NAMALWA (cell line): ENCODE measurements at regions not wholly inside any gene's neighbourhood (a gene's known extent, or its start where the extent isn't known, plus 50 kb on each side); places are given as distances from the start of the nearest gene placed in this dataset.
A peak's percentile ranks its signal among the peaks of the same experiment; 100 is the strongest.

Source experiments
- DNase-seq: peaks from one replicate; pipeline ENCODE4 v3.0.0-alpha.2; 2015; ENCODE audit warnings: low spot score

DNA sequence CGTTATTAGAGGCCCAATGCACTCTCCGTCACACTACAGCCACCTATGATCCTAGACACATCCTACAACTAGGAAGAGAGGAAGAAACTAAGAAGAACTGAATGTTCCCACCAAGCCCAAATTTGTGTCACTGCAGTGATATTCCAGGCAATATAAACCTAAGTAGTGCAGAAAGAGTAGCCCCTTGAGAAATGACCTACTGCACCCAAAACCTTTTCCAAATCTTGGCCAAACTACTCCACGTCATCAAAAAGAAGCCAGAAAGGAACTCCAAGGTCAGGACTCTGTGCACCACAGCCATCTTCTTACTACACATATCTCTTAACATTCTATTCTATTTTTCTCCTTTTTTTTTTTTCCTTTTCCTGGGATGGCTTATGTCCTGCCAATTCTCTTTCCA lies 60.2 kb downstream of the ADAMTS1 start:
- no peak for DNase-seq

DNA sequence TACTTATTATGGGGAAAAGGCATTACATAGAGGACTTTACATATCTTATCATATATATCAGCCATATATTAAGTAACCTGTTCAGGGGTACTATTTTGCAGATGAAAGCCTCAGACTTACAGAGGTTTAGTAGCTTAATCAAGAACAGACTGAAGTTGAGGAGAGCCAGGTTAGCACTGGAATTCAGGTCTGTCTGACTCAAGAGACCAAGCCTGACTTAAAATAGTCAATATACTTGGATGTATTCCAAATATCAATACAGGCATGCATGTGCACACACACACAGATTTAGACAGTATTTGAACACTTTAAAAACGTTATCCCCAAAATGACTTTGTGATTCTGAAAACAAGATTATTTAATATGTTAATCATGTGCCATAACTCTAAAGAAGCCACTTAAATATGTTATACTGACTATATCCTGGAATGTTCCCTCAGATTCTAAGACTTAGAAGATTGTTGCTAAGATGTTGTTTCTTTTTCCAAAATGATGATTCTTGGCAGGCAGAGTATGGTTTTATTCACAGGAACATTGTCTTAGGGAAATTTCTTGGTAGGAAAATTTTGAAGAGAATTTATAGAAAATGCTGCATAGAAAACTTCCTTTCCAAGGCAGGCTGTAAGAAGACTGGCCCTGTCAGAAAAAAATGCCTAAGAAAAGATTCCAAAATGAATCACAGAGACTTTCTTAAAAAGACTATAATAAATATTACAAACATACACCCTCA lies 61.6 kb downstream of the ADAMTS1 start:
- no peak for DNase-seq

DNA sequence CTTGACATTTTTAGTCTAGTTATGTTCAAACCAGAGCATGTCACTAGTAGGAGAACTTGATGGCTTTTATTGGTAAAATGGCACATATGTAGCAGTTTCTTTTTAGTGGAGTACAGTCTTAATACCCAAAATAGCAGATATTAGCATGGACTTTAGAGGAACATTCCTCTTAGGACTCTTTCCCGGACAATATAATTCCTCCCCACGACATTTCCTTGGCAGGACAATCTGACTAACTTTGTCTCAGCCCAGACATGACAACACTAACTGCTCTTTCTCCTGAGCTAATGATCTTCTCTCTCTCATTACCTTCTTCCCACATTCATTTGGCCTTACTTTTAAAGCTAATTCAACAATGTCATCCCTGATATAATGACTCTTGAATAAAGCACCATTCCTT lies 62.5 kb downstream of the ADAMTS1 start:
- no peak for DNase-seq

DNA sequence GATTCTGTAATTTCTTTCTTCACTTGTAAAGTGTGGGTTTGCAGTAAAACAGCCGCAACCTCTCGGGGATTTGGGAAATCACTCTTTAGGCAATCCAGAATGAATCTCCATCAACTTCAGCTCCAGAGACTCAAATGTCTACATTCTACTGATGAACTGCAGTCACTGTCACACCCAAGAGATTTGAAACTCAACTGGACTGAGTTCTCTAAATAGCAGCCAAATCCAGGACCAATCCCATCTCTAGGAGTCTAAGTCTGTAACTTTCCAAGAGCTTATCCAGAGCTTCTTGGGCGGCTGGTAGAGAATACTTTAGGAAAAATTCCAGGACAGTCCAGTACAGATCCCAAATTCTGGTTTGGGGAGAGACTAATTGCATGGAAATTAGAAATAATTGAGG lies 62.9 kb downstream of the ADAMTS1 start:
- DNase-seq = no peak

DNA sequence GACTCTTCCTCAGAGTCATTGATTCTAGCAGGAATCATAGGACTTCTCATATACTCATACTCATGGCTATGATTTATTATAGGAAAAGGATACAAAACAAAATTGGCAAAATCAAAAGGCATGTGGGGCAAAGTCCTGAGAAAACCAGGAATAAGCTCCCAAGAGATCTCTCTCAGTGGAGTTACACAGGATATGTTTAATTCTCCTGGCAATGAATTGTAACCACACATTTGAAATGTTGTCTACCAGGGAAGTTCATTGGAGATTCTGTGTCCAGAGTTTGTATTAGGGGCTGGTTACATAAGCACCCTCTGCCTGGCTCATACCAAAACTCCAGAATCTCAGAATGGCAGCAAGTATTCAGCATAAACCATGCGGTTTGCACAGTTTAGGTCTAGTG lies 63.9 kb downstream of the ADAMTS1 start:
- no peak for DNase-seq

DNA sequence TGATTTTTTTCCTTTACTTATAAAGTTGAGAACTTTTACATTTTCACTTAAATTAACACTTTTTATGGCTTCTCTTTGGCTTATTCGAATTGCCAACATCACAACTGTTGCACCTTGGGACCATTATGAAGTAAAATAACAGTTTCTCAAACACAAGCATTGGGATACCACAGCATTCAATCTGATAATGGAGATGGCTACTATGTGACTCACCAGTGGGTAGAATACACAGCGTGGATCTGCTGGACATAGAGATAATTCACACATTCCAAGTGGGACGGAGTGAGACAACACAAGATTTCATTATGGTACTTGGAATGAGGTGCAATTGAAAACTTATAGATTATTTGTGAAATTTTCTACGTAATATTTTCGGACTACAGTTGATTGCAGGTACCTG lies 68.0 kb downstream of the ADAMTS1 start:
- DNase-seq = no peak

DNA sequence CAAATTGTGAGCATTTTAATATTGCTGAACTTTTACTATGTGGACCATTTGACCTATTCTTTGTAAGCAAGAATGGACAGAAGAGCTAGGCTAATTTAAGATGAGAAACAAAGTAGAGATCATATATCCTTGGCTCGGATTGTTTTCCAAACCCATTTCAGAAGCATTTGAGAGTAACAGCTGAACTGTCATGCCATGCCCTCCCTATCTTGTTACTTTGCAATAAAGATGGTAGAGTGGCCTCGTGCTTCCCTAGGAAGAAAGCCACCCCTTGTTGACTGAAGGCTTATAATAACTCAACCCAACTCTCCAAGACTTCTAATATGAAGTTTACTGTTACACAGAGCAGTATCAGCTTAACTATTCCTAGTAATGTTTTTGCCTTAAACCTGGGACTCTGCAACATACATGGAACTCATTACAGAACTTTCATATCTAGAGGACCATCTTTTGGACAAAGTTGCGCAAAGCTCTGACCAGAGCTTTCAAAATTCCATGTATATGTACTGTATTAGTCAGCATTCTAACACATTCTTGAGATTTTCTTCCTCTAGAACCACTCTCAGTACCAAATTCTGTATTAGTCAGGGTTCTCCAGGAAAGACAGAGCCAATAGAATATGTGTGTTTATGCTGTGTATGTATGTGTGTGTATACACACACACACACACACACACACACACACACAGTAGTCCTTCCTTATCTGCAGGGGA lies 68.7 kb downstream of the ADAMTS1 start:
- no peak for DNase-seq

DNA sequence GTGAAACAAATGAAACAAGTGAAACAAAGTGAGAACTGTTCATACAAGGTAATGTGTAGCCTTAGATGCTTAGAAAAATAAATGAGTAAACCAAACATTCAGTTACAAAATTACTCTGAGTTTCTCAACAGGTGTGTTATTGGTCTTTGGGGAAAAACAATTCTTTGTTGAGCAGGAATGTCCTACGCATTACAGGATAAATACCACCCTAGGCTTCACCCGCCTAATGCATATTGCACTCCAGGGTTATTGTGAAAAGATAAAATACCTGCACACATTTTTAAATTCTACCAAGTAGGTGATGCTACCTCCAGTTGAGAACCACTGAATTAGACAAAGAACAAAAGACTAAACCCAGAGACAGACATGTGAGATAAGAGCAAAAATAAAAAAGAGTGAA lies 72.2 kb downstream of the ADAMTS1 start:
- DNase-seq = no peak

DNA sequence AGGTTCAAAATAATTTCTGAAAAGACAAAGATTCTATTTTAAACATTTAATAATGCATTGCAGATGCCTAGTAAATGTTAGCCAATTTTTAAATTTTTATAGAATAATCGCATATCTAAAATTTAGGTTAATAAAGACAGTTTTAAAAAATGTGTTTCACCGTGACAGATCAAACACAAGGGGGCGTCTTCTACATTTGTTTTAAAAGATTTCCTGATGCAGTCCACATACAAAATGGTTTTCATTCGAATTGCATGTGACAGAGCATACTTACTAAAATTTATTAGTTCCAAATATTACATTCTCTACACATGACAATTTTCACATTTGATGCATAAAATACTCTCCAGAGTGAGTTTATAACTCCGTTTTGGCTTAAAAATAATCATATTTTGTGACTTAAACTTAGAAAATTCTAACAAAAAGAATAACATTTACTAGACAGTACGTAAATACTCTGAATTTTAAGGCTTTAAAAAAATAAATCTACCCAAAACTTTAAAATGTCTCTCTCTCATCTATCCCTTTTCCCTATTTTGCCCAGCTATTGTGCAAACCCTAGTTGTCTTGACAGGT lies 75.5 kb downstream of the ADAMTS1 start:
- peak; percentile 44 for DNase-seq

DNA sequence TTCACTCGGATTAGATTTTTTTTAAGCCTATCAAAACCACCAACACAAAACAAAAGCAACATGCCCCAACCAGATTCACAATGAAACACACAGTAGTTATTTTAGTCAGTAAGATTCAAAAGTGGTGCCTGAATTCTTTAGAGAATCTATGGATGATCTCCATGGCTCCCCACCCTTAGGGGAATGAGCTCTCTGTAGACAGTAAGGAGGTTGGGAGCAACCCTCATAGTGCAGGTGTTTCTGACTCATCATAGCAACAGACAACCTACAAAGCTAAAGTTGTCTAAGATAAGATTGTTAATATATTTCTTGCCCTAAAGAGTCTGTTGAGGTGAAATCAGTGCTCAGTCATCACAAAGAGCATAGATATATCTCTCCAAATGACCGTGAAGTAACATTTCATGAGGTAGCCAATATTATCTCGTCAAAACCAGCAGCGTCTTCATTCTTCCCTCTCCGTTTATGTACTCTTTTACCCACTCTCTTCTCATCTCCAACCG lies 78.3 kb downstream of the ADAMTS1 start:
- no peak for DNase-seq

DNA sequence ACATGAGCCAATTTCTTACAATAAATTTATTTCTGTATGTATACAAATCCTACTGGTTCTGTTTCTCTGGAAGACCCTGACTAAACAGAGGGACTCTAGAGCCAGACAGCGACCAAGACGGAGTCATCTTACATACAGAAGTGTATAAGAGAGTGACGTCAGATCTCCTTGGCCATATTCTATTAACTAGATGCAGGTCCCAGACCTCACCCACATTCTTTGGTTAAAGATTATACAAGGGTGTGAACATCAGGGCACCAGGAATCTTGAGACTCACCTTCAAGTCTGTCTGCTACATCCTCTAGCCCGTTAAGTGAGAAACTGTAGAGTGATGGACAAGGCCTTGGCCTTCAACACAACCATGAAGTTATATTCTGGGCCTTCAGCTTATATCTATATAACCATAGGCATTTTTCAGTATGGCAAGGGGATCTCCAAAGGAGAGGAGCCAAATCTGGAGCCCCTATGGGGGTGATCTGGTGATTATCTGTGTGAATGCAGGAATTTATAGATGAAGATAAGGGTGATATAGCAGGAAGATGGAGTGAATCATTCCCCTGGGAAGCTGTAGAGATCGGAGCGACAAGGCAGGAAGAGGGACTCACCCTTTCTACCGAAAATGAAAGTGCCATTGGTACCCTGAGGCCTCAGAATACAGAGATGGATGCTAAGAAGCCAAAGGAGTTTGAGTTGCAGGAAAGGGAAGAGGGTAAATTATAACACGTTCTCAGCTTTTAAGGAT lies 83.9 kb downstream of the ADAMTS1 start:
- no peak for DNase-seq

DNA sequence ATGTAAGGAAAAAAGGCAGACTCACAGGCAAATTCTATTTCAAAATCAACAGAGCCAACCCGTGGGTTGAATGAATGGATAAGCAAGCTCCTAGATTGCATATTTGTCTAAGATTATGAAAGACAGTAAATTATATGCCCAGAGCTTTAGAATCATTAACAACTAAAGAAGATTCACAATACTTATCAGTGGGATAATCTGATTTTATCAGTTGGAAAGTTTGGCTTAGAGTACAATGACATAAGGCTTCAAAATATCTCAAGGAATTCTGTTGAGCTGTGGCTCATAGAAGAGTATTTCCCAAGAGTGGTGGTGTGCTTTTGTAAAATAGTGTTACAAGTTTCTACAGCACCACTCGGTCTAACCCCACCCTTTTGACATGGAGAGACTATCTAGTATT lies 85.5 kb downstream of the ADAMTS1 start:
- DNase-seq = no peak

DNA sequence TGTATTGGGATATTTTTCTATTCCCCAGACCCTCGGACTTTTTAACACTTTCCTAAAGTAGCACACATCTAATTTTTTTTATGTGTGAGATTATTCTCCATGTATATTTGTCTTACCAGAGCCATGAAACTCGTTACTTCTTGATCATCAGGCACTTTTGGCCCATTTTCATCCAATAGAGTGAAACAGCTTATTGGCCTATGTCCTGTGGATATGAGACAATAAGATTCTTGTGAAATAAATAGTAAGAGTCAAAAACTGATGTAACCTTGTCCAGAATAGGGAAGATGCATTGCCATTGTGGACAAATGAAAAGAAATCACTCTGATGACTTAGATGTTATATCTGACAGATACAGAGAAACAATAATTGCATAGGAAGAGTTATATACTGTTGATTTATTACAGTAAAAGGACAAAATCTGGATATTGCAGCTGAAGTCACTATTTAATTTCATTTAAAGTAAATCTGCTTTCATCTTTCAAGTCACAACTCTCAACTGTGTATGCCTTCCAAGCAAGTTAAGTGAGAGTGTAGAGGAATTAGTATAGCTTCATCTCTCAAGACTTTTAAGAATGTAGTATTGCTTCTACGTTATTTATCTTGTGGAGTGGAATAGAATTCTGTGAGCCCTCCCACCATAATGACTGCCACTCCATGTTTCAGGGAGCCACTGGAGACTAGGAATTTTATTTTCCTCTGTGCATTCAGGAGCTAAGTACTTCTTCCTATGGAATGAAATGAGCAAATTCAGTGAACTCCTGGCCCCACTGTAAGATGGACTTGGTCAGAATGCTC lies 86.9 kb downstream of the ADAMTS1 start:
- DNase-seq = no peak

DNA sequence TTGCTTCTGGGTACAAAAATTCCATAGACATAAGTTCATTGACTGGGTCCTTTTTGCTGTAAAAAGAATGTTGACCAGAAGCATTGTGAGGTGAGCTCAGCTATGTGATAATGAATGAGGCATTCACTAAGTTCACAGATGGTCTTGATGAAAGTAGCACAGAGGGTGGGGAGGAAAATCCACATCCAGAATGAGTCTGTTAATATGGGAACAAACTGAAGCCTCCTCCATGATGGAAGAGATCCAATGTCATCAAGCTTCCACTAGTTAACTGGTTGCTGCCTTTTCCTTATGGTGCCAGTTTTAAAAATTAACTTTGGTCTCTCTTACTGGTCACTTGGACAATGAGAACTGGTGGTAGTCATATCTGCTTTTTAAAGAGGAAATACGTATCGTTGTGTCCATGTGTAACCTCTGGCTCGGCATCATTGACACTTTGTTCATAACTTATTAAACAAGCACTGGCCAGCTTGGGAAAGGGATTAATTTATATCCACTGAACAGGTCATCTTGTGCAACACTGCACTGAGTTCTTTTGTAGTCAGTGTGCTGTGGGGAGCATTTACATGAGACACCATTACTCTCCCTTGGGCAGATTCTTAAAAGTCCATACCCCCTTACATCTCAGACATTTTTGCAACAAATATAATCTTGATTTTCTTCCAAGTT lies 88.6 kb downstream of the ADAMTS1 start:
- DNase-seq = no peak

DNA sequence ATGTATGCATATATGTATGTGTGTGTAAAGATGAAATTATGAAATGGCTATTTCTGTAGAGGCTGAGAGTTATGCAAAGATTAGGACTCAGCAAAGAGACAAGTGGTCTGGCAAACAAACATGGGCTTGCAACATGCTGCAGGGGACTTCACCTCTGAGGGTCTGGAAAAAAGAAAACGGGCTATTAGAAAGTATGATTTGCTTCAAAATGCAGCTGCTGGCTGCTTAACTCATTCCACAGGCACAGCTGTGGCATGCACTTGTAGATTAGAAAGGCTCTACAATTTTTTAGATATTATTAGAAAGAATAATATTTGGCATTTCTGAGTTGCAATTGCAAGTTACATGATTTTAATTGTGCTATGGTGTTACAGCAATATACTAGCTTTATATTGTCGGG lies 90.4 kb downstream of the ADAMTS1 start:
- no peak for DNase-seq

DNA sequence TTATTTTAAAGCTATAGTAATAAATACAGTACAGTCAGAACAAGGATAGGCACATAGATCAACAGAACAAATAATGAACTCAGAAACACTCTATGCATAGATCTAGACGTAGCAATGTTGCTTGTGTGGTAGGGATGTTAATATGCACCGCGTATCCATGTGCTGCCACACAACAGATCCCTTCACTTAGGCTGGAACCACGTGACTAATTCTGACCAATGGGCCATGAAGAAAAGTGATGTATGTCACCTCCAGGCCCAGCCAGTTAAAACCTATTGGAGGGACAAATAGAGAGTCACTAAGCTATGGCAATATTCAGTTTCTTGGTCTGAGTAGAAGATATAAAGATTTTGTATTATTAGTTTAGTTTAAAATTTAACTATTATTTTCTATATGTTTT lies 91.4 kb downstream of the ADAMTS1 start:
- peak; percentile 39 for DNase-seq

DNA sequence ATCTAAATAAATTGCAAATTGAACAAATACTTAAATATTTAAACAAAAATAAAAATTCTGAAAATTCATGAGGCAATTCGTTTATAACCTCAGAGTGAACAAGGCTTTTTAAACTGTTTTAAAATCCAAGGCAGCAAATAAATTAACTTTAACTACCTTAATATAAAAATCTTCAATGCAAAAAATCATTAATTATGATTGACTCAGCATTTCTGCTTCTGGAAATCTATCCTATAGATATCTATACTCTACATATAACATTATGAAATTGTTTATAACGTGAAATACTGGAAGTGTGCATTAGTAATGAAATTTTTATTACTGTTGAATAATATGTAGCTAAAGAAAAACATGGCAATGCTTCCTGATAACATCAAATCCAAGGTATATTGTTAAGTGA lies 92.4 kb downstream of the ADAMTS1 start:
- no peak for DNase-seq

DNA sequence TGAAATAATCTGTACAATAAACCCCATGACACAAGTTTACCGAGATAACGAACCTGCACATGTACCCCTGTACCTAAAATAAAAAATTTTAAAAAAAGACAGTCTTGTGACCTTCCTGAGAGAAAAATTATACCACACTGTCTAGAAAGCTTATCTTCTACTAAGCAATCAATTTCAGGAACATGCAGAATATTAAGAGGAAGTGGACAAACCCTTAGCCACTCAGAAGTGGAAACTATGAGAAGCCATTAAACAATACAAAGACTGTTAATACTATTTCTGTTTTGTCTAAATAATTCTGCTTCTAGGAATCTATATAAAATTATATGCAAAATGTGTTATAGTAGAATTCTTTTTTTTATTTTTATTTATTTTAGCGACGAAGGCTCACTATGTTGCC lies 93.9 kb downstream of the ADAMTS1 start:
- DNase-seq = no peak

DNA sequence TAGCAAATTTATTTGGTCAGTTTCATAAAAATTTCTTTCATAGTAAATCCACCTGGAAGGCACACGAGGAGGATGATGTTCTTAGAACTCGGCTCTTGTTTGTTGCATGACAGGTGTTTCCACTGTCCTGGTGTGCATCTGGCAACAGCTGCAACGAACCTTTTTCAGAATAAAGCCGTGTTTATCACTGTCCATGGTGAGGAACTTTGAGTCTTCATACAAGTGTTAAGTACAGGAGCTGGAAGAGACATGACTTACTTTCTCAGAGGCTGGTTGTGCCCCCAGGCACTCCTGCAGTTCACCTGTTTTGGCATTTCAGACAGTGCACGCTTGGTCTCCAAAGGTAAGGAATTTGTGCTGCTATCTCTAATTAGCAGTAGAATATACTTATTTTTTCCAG lies 97.1 kb downstream of the ADAMTS1 start:
- no peak for DNase-seq

DNA sequence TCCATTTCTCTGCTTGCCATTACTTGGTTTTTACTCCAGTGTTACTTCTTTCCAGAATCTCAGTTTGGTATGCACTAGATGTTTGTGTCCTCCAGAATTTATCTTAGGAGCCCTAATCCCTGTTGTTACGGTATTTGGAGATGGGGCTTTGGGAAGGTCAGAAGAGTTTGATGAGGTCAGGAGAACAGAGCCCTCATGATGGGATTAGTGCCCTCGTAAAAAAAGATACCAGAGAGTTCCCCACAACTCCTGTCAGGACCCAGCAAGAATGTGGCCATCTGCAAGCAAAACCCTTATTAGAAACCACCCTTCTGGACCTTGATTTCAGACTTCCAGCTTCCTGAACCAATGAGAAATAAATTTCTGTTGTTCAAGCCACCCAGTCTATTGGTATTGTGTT lies 98.0 kb downstream of the ADAMTS1 start:
- DNase-seq = no peak

DNA sequence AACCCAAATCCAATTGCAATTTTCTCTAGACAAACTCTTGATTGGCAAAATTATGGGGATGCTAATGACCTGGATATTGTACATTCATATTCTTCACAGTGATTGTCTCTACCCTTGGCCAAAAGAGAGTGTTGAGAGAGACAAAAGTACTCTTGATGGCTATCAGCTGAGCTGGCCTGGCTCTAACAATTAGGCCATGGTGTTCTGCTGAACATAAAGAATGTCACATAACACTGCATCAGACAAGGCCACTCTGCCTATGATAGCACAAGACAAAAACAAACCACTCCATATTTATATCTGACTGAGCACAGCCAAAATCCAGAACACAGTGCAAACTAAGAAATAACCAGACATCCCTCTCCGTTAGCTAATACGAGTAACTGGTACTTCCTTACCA lies 101.7 kb downstream of the ADAMTS1 start:
- DNase-seq = no peak
